OCI-M1 (cell line): ENCODE measurements at regions not wholly inside any gene's neighbourhood (a gene's known extent, or its start where the extent isn't known, plus 50 kb on each side); places are given as distances from the start of the nearest gene placed in this dataset.

Experiments
- DNase-seq: peaks from one replicate; lab custom pipeline; 2025; lab: John Stamatoyannopoulos, UW

- peak; percentile 42 for DNase-seq
Observed at GRCh38 chr4:108361886-108362285, 193.2 kb upstream of the LEF1 start.

- DNase-seq = peak; percentile 84
Observed at GRCh38 chr4:108361446-108361820, 192.7 kb upstream of the LEF1 start.

GRCh38 chr4:108360754-108361445 lies 192.2 kb upstream of the LEF1 start:
- no peak for DNase-seq

- peak; percentile 90 for DNase-seq
Observed at GRCh38 chr4:108359986-108360681, 191.4 kb upstream of the LEF1 start.

- DNase-seq = no peak
Observed at GRCh38 chr4:108359130-108359985, 190.6 kb upstream of the LEF1 start.

DNA sequence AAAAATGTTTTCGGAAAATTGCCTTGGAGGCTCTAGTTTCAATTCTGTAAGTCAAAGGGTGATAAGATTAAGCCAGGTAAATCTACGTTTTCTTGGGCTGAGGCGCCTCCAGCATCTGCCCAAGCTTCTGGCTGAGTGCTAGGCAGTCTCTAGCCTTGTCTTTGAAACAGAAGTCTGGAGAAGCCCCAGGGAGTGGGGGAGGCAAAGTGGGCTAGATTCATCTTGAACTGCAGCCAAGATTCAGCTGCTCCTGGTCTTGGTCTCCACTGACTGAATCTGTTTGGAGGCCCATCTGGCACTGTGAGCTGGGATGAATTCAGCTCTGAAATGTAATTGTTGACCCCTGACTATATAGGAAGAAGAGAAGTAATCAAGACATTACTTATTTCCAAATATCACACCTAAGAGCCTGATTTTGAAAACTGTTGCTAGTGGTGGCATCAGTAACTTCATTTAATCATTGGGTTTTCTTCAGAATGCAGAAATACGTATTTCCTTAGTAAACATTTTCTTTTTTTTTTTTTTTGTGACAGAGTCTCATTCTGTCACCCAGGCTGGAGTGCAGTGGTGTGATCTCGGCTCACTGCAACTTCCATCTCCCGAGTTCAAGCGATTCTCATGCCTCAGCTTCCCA lies 187.3 kb upstream of the LEF1 start:
- peak; percentile 50 for DNase-seq

DNA sequence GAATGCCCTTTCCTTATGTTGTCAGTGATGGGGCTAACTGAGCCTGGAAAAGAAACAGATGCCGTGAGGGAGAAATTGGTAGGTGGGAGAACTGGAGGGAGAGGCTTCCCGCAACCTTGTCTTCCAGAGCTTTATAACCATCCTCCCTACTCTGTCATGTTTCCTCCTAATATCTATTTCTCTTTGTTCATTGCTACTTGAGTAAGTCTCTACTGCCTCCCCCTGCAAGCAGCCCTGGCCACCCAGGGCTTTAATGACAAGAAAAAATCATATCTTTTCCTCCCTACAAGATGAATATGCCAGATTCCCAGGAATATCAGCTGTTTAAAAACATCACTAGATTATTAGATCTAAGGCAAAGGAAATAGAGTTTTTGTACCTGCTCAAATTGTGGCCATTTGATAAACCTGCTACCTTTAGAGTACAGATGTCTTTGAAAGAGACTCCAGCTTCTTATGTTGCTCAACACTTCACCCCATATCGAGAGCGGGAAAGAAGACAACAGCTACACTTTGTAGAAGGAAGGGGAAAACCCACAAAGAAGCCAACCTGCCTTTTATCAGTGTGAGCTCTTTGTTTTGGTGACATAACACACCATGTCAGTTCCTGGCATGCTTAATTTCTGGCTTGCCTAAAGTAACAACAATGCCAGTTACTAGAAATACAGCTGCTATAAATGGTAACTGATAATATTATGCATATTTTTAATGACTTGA lies 186.6 kb upstream of the LEF1 start:
- DNase-seq = peak; percentile 50

DNA sequence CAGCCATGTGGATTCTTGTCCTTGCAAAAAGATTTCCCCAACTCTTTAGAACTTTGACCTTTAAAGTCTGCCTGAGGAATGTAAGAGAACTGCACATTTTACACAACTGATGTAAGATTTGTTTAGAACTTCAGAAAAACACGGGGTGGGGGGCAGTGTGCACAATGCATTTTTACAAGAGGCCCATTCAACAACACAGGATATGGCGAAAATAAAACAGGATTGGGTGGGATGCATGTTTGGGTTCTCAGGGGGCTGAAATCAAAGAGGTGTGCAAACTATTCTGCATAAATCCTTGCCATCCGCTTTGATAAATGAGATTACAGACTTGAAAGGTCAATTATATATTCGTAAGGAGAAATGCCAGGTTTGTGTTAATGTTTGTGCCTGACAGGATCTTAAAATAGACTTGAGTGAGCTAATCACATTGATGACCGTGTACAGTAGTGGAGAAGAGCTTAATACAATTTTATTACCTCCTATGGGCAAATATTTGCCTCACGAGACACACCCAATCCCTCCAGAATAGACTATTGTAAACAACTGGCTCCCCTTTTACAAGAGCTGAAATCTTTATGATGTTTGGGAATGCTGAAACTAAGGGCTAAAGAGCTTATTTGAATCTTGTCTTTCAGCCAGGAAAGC lies 184.1 kb upstream of the LEF1 start:
- DNase-seq = no peak

DNA sequence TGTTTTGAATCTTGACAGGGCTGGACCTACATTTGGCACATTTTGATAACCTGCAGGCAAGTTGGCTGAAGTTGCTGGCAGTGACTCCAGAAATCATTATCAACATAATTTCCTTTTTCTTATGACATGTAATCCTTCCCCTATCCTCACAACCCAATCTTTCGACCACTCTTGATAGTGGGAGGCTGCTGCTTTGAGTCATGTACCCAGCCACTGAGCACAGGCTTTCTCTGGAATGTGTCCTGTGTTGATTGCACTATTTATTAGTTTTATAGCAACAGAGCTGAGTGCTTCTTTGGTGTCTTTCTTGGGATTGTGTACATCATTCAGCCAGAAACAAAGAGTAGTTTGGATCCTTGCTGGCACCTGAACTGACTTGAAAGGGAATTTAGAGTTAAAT lies 183.1 kb upstream of the LEF1 start:
- no peak for DNase-seq

GRCh38 chr4:108350332-108350731 lies 181.6 kb upstream of the LEF1 start:
- DNase-seq = no peak

GRCh38 chr4:108346818-108347210 lies 178.1 kb upstream of the LEF1 start:
- DNase-seq = no peak

GRCh38 chr4:108345862-108346817 lies 177.4 kb upstream of the LEF1 start:
- peak; percentile 45 for DNase-seq

GRCh38 chr4:108342325-108342970 lies 173.7 kb upstream of the LEF1 start:
- no peak for DNase-seq

GRCh38 chr4:108337923-108338322 lies 169.2 kb upstream of the LEF1 start:
- peak; percentile 25 for DNase-seq

DNA sequence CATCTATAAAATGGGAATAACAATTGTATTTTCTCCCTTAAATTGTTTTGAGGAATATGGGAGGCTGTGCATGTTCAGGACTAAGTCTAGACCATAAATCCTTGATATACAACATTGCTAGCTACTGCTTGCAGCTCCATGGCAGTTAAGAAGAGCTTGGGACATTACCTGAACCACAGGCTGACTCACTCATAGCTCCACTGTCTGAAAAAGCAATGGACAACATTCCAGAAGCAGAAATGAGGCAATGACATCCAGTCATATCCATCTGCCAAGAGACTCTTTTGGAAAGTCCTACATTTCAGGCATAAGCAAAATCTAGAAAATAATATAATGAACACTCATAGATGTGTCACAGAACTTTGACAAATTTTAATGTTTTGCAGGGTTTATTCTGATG lies 167.3 kb upstream of the LEF1 start:
- no peak for DNase-seq

- DNase-seq = no peak
Observed at GRCh38 chr4:108335081-108335480, 166.3 kb upstream of the LEF1 start.

DNA sequence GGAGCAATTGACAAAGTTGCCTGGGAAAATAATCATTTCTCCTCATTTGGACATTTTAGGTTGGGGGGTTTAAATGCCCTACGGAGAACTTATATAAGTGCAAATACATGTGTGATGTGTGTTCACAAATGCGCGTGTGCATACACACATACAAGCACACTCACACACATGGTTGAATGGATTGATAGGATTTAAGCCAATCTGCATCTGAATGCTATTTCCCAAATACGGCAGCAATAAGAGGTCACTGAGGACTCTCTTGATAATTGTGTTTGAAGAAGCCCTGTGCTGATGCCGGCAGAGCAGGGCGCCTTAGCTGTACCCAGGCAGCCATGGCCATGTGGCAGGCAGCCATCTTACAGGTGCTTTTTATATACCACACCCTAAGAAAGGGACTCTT lies 165.3 kb upstream of the LEF1 start:
- DNase-seq = no peak

DNA sequence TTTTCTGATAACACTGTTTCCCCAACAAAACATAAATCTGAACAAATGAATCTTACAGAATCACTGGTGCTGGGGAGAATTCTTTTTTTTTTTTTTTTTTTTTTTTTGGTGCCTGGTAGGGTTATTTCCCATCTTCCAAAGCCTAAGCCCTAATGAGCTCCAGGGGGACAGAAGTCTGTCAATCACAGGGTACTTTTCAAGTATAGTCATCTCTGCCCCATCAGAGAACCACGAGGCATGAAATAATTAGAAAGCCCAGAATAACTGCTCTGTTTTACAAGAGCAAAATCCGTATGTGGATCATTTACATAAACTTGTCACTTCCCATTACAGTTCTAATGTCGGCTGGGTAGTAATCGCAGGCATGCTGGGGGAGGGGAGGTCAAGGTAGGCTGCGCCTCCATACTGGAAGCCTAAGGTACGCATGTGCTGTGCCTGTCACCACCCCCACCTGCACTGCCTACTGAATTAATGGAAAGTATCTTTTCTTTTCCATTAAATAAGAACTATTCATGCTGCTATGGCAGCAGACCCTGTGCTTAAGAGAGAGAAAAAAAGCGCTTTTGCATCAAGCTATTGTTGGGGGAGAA lies 164.7 kb upstream of the LEF1 start:
- DNase-seq = no peak
